ENCODE measurements at regions not wholly inside any gene's neighbourhood (a gene's known extent, or its start where the extent isn't known, plus 50 kb on each side); places are given as distances from the start of the nearest gene placed in this dataset.

DNA sequence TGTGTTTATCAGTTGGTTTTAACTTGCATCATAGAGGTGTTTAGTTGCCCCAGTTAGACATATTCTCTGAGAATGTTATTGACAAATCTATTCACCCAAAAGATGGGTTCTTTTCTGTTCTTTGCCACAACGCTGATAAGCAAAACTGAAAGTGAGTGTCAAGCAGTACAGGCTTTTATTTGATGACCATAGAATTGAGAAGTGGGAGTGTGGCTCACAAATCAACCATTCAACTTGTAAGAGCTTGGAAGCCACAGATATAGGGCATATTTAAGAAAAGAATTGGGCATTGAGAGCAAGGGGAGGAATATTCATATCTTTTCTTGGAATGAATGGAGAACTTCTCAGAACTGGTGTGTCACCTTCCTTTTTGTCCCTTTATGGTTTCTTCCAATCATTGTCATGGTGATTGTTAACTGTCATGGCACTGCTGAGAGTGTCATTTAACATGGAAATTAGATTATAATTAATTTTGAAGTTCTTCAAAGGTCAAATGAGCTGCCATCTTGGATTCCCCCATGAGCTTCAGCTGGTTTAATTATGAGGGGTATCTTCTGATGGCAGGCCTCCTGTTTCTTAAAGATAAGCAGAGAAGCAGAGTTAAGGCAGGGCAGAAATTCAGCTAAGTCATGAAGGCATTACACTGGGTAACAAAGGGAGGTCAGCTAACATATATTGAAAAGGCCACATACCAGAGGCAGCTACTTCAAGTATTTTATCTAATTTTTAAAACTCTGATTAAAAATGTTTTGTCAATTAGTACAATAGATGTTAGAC lies 254.0 kb upstream of the HTR1E start:
- TF ChIP-seq, protein P1, sequence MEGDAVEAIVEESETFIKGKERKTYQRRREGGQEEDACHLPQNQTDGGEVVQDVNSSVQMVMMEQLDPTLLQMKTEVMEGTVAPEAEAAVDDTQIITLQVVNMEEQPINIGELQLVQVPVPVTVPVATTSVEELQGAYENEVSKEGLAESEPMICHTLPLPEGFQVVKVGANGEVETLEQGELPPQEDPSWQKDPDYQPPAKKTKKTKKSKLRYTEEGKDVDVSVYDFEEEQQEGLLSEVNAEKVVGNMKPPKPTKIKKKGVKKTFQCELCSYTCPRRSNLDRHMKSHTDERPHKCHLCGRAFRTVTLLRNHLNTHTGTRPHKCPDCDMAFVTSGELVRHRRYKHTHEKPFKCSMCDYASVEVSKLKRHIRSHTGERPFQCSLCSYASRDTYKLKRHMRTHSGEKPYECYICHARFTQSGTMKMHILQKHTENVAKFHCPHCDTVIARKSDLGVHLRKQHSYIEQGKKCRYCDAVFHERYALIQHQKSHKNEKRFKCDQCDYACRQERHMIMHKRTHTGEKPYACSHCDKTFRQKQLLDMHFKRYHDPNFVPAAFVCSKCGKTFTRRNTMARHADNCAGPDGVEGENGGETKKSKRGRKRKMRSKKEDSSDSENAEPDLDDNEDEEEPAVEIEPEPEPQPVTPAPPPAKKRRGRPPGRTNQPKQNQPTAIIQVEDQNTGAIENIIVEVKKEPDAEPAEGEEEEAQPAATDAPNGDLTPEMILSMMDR (conservative IDR thresholded peaks at IDR 0.05; ENCODE audit: low read depth, low read length): no peak
- TF ChIP-seq EZH2phosphoT487 (IDR thresholded peaks at IDR 0.05; ENCODE audit: borderline replicate concordance, low read length): no peak

All from PC-3 (cell line).